Skeletal muscle tissue (tissue), 3 donors: ENCODE measurements at regions not wholly inside any gene's neighbourhood (a gene's known extent, or its start where the extent isn't known, plus 50 kb on each side); places are given as distances from the start of the nearest gene placed in this dataset.

Experiments used
- H3K27ac ChIP-seq: one replicate; pipeline ENCODE4 v1.7.0; 2013; ENCODE audit warnings: mild to moderate bottlenecking, low read depth, low read length, inconsistent platforms
- H3K27me3 ChIP-seq, 3 donors: one replicate each; pipeline ENCODE4 v1.7.0; 2013; ENCODE audit warnings: low read length in 3 of 3; ENCODE audit not compliant: control insufficient read depth in 3 of 3, insufficient read depth in 3 of 3
- H3K36me3 ChIP-seq, 3 donors: one replicate each; pipeline ENCODE4 v1.7.0; 2013; ENCODE audit warnings: low read length in 3 of 3; ENCODE audit not compliant: control insufficient read depth in 3 of 3, insufficient read depth in 3 of 3
- H3K4me1 ChIP-seq, 3 donors: one replicate each; pipeline ENCODE4 v1.7.0; 2013; ENCODE audit warnings: low read length in 3 of 3, mild to moderate bottlenecking in 3 of 3; ENCODE audit not compliant: control insufficient read depth in 3 of 3, insufficient read depth in 3 of 3
- H3K4me3 ChIP-seq, 3 donors: one replicate each; pipeline ENCODE4 v1.7.0; 2013; ENCODE audit warnings: low read length in 3 of 3
- H3K9ac ChIP-seq, 3 donors: one replicate each; pipeline ENCODE4 v1.7.0; 2013; ENCODE audit warnings: low read length in 3 of 3, mild to moderate bottlenecking in 3 of 3, moderate library complexity in 2 of 3, low read depth in 1 of 3
- H3K9me3 ChIP-seq, 3 donors: one replicate each; pipeline ENCODE4 v1.7.0; 2013; ENCODE audit warnings: low read length in 3 of 3; ENCODE audit not compliant: control insufficient read depth in 3 of 3
- donor health status: Osteomylitis.

DNA sequence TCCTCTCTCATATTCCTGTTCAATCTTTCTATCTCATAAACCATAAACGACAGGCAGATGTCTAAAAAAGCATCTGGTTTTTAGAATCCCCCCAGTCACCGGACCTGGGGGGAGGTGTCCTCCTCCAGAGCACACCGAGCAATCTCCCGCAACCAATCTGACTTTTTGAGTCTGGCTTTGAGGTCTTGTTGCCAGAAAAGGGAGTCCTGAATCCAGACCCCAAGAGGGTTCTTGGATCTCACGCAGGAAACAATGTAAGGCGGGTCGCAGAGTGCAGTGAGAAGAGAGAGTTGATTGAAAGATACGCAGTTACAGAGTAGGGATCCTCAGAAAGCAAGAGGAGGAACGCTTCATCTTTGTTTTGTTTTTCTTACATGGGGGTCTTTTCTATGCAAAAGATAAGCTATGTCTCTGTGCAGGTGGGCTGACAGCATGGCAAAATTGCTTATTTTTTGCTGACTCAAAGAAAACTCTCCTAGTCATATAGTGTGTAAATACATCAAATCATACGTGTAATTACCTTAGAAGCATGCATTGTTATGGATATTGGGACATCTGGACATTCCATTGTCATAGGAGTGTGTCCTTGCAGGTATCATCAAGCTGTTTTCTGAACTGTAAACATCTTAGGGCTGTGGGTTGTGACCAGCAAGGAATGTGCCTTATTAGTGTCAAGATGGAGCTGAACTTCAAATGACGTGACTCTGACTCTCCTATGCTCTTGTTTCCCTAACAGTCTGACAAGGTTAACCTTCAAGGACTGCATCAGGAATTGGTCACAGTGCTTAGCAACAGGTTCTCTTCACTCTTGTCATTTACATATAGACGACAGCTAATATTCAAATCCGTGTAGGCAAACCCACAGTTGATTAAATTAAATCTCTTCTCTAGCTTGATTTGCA, 159.3 kb upstream of the DAPK1 start:
- H3K4me3 ChIP-seq: no peak overlapping the region
- H3K27me3 ChIP-seq: peaks cover 6 to 15% (median 9%) of the 10 kb centered on the region in 3 donors
- no peak overlapping the region for H3K9ac ChIP-seq
- H3K27ac ChIP-seq: no peak overlapping the region
- peaks cover 0 to 13% (median 7%) of the 10 kb centered on the region in 3 donors for H3K4me1 ChIP-seq
- H3K9me3 ChIP-seq: no peaks in the 10 kb centered on the region
- H3K36me3 ChIP-seq: no peaks in the 10 kb centered on the region

DNA sequence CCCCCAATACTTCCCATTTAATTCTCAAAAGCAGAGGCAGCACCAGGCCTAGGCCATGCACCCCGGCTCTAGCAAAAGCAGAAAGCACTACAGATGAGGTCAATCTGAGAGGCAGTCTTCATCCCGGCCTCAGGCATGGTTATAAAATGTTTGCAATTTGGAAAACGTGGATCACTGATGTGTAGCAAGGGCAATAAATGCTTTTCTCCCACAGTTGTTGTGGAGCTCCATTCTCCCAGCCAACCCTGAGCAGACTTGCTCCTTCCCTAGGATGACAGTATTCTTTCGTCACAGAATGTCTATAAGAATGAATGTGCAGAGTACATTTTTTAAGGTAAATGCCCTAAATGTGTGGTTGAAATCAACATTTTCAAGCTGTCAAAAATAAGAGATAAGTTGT, 157.3 kb upstream of the DAPK1 start:
- no peak overlapping the region for H3K27ac ChIP-seq
- H3K4me3 ChIP-seq: no peak overlapping the region
- H3K4me1 ChIP-seq: peaks cover 0 to 13% (median 7%) of the 10 kb centered on the region in 3 donors
- H3K36me3 ChIP-seq: no peaks in the 10 kb centered on the region
- H3K27me3 ChIP-seq: peaks cover 9 to 16% (median 15%) of the 10 kb centered on the region in 3 donors
- H3K9me3 ChIP-seq: no peaks in the 10 kb centered on the region
- no peak overlapping the region for H3K9ac ChIP-seq

DNA sequence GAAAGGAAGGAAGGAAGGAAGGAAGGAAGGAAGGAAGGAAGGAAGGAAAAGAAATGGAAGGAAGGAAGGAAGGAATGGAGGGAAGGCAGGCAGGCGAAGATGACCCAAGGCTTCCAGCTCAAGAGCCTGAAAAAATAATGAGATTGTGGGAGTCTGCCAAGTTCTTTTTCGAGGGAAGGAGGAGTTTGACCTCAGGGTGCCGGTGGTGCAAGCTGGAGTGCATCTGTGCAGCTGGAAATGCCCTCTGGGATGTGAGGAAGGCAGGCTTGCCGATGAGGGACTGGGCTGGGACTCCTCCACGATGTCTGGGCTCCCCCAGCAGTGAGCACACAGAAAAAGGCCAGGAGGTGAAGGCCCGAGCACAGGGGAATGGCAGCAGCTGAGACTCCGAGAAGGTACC, 154.9 kb upstream of the DAPK1 start:
- Histone ChIP-seq H3K9ac (no peak overlapping the region), H3K4me3 (no peak overlapping the region), H3K36me3 (no peaks in the 10 kb centered on the region), H3K4me1 (peaks cover 0 to 4% (median 0%) of the 10 kb centered on the region in 3 donors), H3K27me3 (peaks cover 2 to 9% (median 3%) of the 10 kb centered on the region in 3 donors), H3K27ac (no peak overlapping the region), H3K9me3 (no peaks in the 10 kb centered on the region)

- Histone ChIP-seq H3K27me3 (peaks cover 0 to 9% (median 3%) of the 10 kb centered on the region in 3 donors), H3K27ac (no peak overlapping the region), H3K4me1 (peaks cover 0 to 3% (median 0%) of the 10 kb centered on the region in 3 donors), H3K9ac (no peak overlapping the region), H3K9me3 (no peaks in the 10 kb centered on the region), H3K36me3 (no peaks in the 10 kb centered on the region), H3K4me3 (no peak overlapping the region)
Measured at GRCh38 chr9:87343816-87344430, 153.7 kb upstream of the DAPK1 start.

- H3K36me3 ChIP-seq: no peaks in the 10 kb centered on the region
- H3K27me3 ChIP-seq: peaks cover 0 to 9% (median 0%) of the 10 kb centered on the region in 3 donors
- H3K4me3 ChIP-seq: no peak overlapping the region
- H3K9me3 ChIP-seq: no peaks in the 10 kb centered on the region
- H3K9ac ChIP-seq: no peak overlapping the region
- no peak overlapping the region for H3K27ac ChIP-seq
- H3K4me1 ChIP-seq: peaks cover 0 to 3% (median 0%) of the 10 kb centered on the region in 3 donors
Measured at GRCh38 chr9:87346061-87346665, 151.5 kb upstream of the DAPK1 start.

GRCh38 chr9:87350915-87351314, 146.8 kb upstream of the DAPK1 start:
- no peaks in the 10 kb centered on the region for H3K36me3 ChIP-seq
- no peak overlapping the region for H3K27ac ChIP-seq
- H3K4me1 ChIP-seq: no peaks in the 10 kb centered on the region
- H3K4me3 ChIP-seq: no peak overlapping the region
- no peak overlapping the region for H3K9ac ChIP-seq
- H3K27me3 ChIP-seq: no peaks in the 10 kb centered on the region
- H3K9me3 ChIP-seq: no peaks in the 10 kb centered on the region

- no peaks in the 10 kb centered on the region for H3K9me3 ChIP-seq
- no peaks in the 10 kb centered on the region for H3K36me3 ChIP-seq
- no peak overlapping the region for H3K4me3 ChIP-seq
- H3K4me1 ChIP-seq: no peaks in the 10 kb centered on the region
- H3K27ac ChIP-seq: no peak overlapping the region
- H3K27me3 ChIP-seq: no peaks in the 10 kb centered on the region
- no peak overlapping the region for H3K9ac ChIP-seq
Measured at GRCh38 chr9:87353301-87353700, 144.4 kb upstream of the DAPK1 start.

- H3K27ac ChIP-seq: no peak overlapping the region
- H3K27me3 ChIP-seq: no peaks in the 10 kb centered on the region
- H3K9ac ChIP-seq: no peak overlapping the region
- H3K9me3 ChIP-seq: no peaks in the 10 kb centered on the region
- H3K4me1 ChIP-seq: no peaks in the 10 kb centered on the region
- H3K4me3 ChIP-seq: no peak overlapping the region
- H3K36me3 ChIP-seq: no peaks in the 10 kb centered on the region
Measured at GRCh38 chr9:87354147-87354546, 143.5 kb upstream of the DAPK1 start.

DNA sequence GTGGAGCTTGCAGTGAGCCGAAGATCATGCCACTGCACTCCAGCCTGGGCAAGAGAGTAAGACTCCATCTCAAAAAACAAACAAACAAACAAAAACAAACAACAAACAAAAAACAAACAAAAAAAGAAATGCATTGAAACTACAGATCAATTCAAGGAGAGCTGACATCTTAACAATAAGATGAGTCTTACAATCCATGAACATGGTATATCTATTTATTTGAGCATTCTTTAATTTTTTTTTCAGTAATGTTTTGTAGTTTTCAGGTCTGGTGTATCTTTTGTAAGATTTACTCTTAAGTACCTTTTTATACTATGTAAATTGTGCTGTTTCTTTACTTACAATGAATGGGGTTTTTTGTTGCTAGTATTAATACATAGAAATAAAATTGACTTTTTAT, 140.1 kb upstream of the DAPK1 start:
- Histone ChIP-seq H3K4me1 (no peaks in the 10 kb centered on the region), H3K9ac (no peak overlapping the region), H3K9me3 (peaks cover 0 to 3% (median 0%) of the 10 kb centered on the region in 3 donors), H3K4me3 (no peak overlapping the region), H3K36me3 (no peaks in the 10 kb centered on the region), H3K27me3 (no peaks in the 10 kb centered on the region), H3K27ac (no peak overlapping the region)

DNA sequence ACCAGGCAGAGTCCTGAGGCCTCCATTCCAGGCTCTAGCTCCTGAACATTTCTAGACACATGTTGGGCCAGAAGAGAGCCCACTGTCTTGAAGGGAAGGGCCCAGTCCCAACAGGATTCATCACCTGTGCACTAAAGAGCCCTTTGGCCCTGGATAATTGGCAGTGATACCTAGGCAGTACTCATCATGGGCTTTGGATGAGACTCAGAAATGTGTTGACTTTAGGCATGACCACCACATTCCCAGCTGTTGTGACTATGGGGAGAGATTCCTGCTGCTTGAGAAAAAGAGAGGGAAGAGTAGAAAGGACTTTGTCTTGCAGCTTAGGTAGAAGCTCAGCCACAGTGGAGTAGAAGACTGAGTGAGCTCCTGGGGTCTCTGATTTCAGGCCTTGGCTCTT, 138.4 kb upstream of the DAPK1 start:
- no peak overlapping the region for H3K4me3 ChIP-seq
- no peak overlapping the region for H3K9ac ChIP-seq
- peaks cover 0 to 3% (median 0%) of the 10 kb centered on the region in 3 donors for H3K9me3 ChIP-seq
- H3K27ac ChIP-seq: no peak overlapping the region
- no peaks in the 10 kb centered on the region for H3K27me3 ChIP-seq
- no peaks in the 10 kb centered on the region for H3K36me3 ChIP-seq
- no peaks in the 10 kb centered on the region for H3K4me1 ChIP-seq
